ENCODE measurements at regions not wholly inside any gene's neighbourhood (a gene's known extent, or its start where the extent isn't known, plus 50 kb on each side); places are given as distances from the start of the nearest gene placed in this dataset.
"Not testable (repeated sequence)": the region's sequence is repeated elsewhere in the genome, so short reads cannot be mapped to it uniquely, and the experiment has no call there.

- 4% methylated on average over 2 of the region's 3 CpGs for WGBS (ENCODE audit: low lambda C conversion rate)
- ChIA-PET POLR2A (no interaction called here), CTCF (ENCODE audit: low intra/inter-chr PET ratio, low total read pairs) (no interaction called here)
- ATAC-seq, result no peak
- TF ChIP-seq ZNF501 (CRISPR knock-in tag; IDR thresholded peaks at IDR 0.05), result no peak
- no peak for TF ChIP-seq KDM4B (CRISPR knock-in tag; IDR thresholded peaks at IDR 0.05)
- no peak for TF ChIP-seq PAF1 (CRISPR knock-in tag; IDR thresholded peaks at IDR 0.05)
- no peak for TF ChIP-seq CBX1 (IDR thresholded peaks at IDR 0.05; ENCODE audit: low read depth)
- no peak for TF ChIP-seq ZBTB21 (CRISPR knock-in tag; IDR thresholded peaks at IDR 0.05)
- no peak for TF ChIP-seq ZNF607 (CRISPR knock-in tag; IDR thresholded peaks at IDR 0.05; ENCODE audit: borderline replicate concordance)
- no TSS peak for BruUV-seq (replicated peaks)
- no peak for FAIRE-seq
- no peaks in the 10 kb centered on the region for H3K79me2 ChIP-seq (ENCODE audit: insufficient read depth, low read length)
- in situ Hi-C loops (cut with HindIII; ENCODE audit: extremely low pct_ligation_motif_present, low pct_unique_long_range_greater_than_20kb) (no loop called here), intact Hi-C loops (cut with micrococcal nuclease; ENCODE audit: unreplicated experiment) (no loop called here)
- H3K36me3 ChIP-seq (replicated peaks in 1 of 2; ENCODE audit: control insufficient read depth in 1 of 2, insufficient read depth in 2 of 2, low read length in 2 of 2), result no peaks in the 10 kb centered on the region
- H3K4me1 ChIP-seq (ENCODE audit: insufficient read depth, low read length), result no peaks in the 10 kb centered on the region
- H3K4me3 ChIP-seq (replicated peaks in 1 of 3; ENCODE audit: insufficient read depth in 1 of 3, low read depth in 2 of 3, low read length in 3 of 3), result no peak overlapping the region
- no peak for DNase-seq (ENCODE audit: low spot score)
- H3K9me3 ChIP-seq (ENCODE audit: low read length), result no peaks in the 10 kb centered on the region
- no peaks in the 10 kb centered on the region for H4K20me1 ChIP-seq (ENCODE audit: insufficient read depth, low read length)
- no peak overlapping the region for H3K27ac ChIP-seq (ENCODE audit: extremely low read length, insufficient read depth, low read length)
- peaks cover 0 to 5% of the 10 kb centered on the region in 2 experiments; a peak in 2 of 5 replicates for H3K27me3 ChIP-seq (ENCODE audit: control insufficient read depth in 1 of 2, insufficient read depth in 2 of 2, low read length in 2 of 2)
- no peak overlapping the region for H3K4me2 ChIP-seq (ENCODE audit: low read depth, low read length)
- H2AFZ ChIP-seq (ENCODE audit: low read length), result no peak overlapping the region
- H3K9ac ChIP-seq (ENCODE audit: insufficient read depth, low read depth, low read length), result no peak overlapping the region
These were observed 156.5 kb upstream of the L3MBTL4 start for GRCh38 chr18:6571239-6571602.

GRCh38 chr18:6572192-6572591 lies 157.3 kb upstream of the ARHGAP28 start:
- H3K9me3 ChIP-seq (ENCODE audit: low read length); H4K20me1 ChIP-seq (ENCODE audit: insufficient read depth, low read length); POLR2A ChIA-PET; H3K79me2 ChIP-seq (ENCODE audit: insufficient read depth, low read length); FAIRE-seq; in situ Hi-C loops (cut with HindIII; ENCODE audit: extremely low pct_ligation_motif_present, low pct_unique_long_range_greater_than_20kb); H3K27ac ChIP-seq (ENCODE audit: extremely low read length, insufficient read depth, low read length); H2AFZ ChIP-seq (ENCODE audit: low read length); H3K27me3 ChIP-seq (ENCODE audit: control insufficient read depth in 1 of 2, insufficient read depth in 2 of 2, low read length in 2 of 2); H3K4me3 ChIP-seq (replicated peaks in 1 of 3; ENCODE audit: insufficient read depth in 1 of 3, low read depth in 2 of 3, low read length in 3 of 3); BruUV-seq (replicated peaks); CTCF ChIA-PET (ENCODE audit: low intra/inter-chr PET ratio, low total read pairs); H3K4me2 ChIP-seq (ENCODE audit: low read depth, low read length); H3K9ac ChIP-seq (ENCODE audit: insufficient read depth, low read depth, low read length); intact Hi-C loops (cut with micrococcal nuclease; ENCODE audit: unreplicated experiment); H3K4me1 ChIP-seq (ENCODE audit: insufficient read depth, low read length); DNase-seq (ENCODE audit: low spot score); ATAC-seq; H3K36me3 ChIP-seq (replicated peaks in 1 of 2; ENCODE audit: control insufficient read depth in 1 of 2, insufficient read depth in 2 of 2, low read length in 2 of 2): not testable (repeated sequence)
- WGBS (ENCODE audit: low lambda C conversion rate), result 57% methylated on average over 7 of the region's 7 CpGs
